ENCODE measurements at regions not wholly inside any gene's neighbourhood (a gene's known extent, or its start where the extent isn't known, plus 50 kb on each side); places are given as distances from the start of the nearest gene placed in this dataset.

DNA sequence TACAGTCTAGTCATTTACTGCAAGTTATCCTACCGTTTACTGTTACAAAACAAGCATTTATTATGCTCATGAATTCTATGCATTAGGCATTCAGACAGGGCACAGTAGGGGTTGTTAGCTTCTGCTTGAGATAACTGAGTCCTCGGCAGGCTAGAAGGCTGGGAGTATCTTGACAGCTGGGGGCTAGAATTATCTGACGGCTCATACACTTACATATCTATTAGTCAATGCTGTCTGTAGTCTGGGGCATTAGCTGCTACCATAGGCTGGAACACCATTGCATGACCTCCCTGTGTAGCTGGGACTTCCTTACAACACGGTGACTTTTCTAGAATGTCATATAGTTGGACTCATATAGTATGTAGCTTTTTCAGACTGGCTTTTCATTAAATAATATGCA is 61.9 kb upstream of the ALK start:
- TF ChIP-seq CTCF (conservative IDR thresholded peaks at IDR 0.05 in 1 of 2, IDR thresholded peaks at IDR 0.05 in 1 of 2; ENCODE audit: low read depth in 1 of 2, low read length in 2 of 2) = no peak
- TF ChIP-seq EZH2 (IDR thresholded peaks at IDR 0.05; ENCODE audit: low read length, missing control alignments) = no peak
